ENCODE measurements at regions not wholly inside any gene's neighbourhood (a gene's known extent, or its start where the extent isn't known, plus 50 kb on each side); places are given as distances from the start of the nearest gene placed in this dataset.

DNA sequence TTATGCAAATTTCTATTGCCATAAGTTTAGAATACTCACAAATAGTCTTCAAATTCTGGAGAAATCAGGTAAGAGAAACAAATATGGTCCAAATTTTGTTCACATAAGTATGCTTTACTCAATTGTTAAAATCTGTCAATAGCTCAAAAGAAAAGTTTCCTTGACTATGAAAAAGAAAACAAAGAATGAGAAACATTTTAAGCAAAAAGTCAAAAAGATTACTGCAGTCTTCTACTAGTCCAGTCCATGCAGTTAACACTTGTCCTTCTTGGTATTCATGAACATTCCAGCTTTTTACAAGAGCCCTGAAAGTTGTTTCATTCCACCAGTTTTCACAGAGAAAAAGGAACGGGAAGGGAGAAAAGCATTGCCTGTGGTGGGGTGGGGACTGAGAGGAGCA is 54.7 kb upstream of the ZXDA start:
- DNase-seq (ENCODE audit: low read depth, low spot score) = no peak
- H3K4me3 ChIP-seq (ENCODE audit: low read depth, low read length) = no peak overlapping the region
- ChIA-PET CTCF (no interaction called here), POLR2A (no interaction called here)
- TF ChIP-seq, protein P1, sequence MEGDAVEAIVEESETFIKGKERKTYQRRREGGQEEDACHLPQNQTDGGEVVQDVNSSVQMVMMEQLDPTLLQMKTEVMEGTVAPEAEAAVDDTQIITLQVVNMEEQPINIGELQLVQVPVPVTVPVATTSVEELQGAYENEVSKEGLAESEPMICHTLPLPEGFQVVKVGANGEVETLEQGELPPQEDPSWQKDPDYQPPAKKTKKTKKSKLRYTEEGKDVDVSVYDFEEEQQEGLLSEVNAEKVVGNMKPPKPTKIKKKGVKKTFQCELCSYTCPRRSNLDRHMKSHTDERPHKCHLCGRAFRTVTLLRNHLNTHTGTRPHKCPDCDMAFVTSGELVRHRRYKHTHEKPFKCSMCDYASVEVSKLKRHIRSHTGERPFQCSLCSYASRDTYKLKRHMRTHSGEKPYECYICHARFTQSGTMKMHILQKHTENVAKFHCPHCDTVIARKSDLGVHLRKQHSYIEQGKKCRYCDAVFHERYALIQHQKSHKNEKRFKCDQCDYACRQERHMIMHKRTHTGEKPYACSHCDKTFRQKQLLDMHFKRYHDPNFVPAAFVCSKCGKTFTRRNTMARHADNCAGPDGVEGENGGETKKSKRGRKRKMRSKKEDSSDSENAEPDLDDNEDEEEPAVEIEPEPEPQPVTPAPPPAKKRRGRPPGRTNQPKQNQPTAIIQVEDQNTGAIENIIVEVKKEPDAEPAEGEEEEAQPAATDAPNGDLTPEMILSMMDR (IDR thresholded peaks at IDR 0.05; ENCODE audit: insufficient read depth, low read length, missing control alignments) = no peak

Data from AG04449 (cell line).